GM18519 (cell line): ENCODE measurements at regions not wholly inside any gene's neighbourhood (a gene's known extent, or its start where the extent isn't known, plus 50 kb on each side); places are given as distances from the start of the nearest gene placed in this dataset.

ENCODE experiments used
- ATAC-seq: cut with Tn5 transposase; IDR thresholded peaks from one replicate; pipeline ENCODE4 v1.9.1; 2021; ENCODE audit warnings: mild to moderate bottlenecking, moderate library complexity; ENCODE audit not compliant: unreplicated experiment, low FRiP score

- no peak for ATAC-seq
Measured at GRCh38 chr3:190790185-190790584, 72.3 kb downstream of the GMNC start.

GRCh38 chr3:190786898-190787297 is 75.6 kb downstream of the GMNC start:
- ATAC-seq, result no peak

- no peak for ATAC-seq
Measured at GRCh38 chr3:190785047-190785446, 77.4 kb downstream of the GMNC start.

GRCh38 chr3:190780524-190780923 is 82.0 kb downstream of the GMNC start:
- ATAC-seq, result no peak

GRCh38 chr3:190774633-190775032 is 87.9 kb downstream of the GMNC start:
- no peak for ATAC-seq

GRCh38 chr3:190773948-190774347 is 88.5 kb downstream of the GMNC start:
- no peak for ATAC-seq

GRCh38 chr3:190772831-190773230 is 89.7 kb downstream of the GMNC start:
- no peak for ATAC-seq

GRCh38 chr3:190768891-190769290 is 93.6 kb downstream of the GMNC start:
- no peak for ATAC-seq

- ATAC-seq, result no peak
Measured at GRCh38 chr3:190767851-190768250, 94.6 kb downstream of the GMNC start.

- ATAC-seq, result no peak
Measured at GRCh38 chr3:190764231-190765134, 98.0 kb downstream of the GMNC start.

- no peak for ATAC-seq
Measured at GRCh38 chr3:190762801-190763200, 99.7 kb downstream of the GMNC start.

GRCh38 chr3:190747571-190747970 is 114.9 kb downstream of the GMNC start:
- no peak for ATAC-seq

- no peak for ATAC-seq
Measured at GRCh38 chr3:190746986-190747385, 115.5 kb downstream of the GMNC start.

- ATAC-seq, result no peak
Measured at GRCh38 chr3:190746531-190746930, 116.0 kb downstream of the GMNC start.

- no peak for ATAC-seq
Measured at GRCh38 chr3:190741788-190742187, 120.7 kb downstream of the GMNC start.

GRCh38 chr3:190739641-190740185 is 122.8 kb downstream of the GMNC start:
- ATAC-seq, result no peak

- no peak for ATAC-seq
Measured at GRCh38 chr3:190738636-190739155, 123.8 kb downstream of the GMNC start.

GRCh38 chr3:190737446-190737845 is 125.0 kb downstream of the GMNC start:
- no peak for ATAC-seq

GRCh38 chr3:190734490-190734889 is 128.0 kb downstream of the GMNC start:
- ATAC-seq, result no peak

GRCh38 chr3:190733591-190734146 is 128.8 kb downstream of the GMNC start:
- no peak for ATAC-seq

- ATAC-seq, result no peak
Measured at GRCh38 chr3:190731596-190731995, 130.9 kb downstream of the GMNC start.
